HUES48 (cell line): ENCODE measurements at regions not wholly inside any gene's neighbourhood (a gene's known extent, or its start where the extent isn't known, plus 50 kb on each side); places are given as distances from the start of the nearest gene placed in this dataset.
"Not testable (repeated sequence)": the region's sequence is repeated elsewhere in the genome, so short reads cannot be mapped to it uniquely, and the experiment has no call there.

ENCODE experiments used
- H3K27ac ChIP-seq: one replicate; pipeline ENCODE4 v1.7.0; 2013; ENCODE audit warnings: low read depth, low read length, inconsistent platforms
- H3K27me3 ChIP-seq: 2 replicates; pipeline ENCODE4 v1.6.1; 2013; ENCODE audit warnings: mild to moderate bottlenecking, low read length; ENCODE audit not compliant: control insufficient read depth, insufficient read depth
- H3K36me3 ChIP-seq: 2 replicates; pipeline ENCODE4 v1.6.1; 2013; ENCODE audit warnings: low read length; ENCODE audit not compliant: control insufficient read depth, insufficient read depth
- H3K4me1 ChIP-seq: 2 replicates; pipeline ENCODE4 v1.6.1; 2013; ENCODE audit warnings: mild to moderate bottlenecking, low read length; ENCODE audit not compliant: control insufficient read depth, insufficient read depth
- H3K4me3 ChIP-seq: 2 replicates; pipeline ENCODE4 v1.5.1; 2013; ENCODE audit warnings: mild to moderate bottlenecking, low read depth, low read length
- H3K9ac ChIP-seq: 2 replicates; pipeline ENCODE4 v1.6.1; 2013; ENCODE audit warnings: mild to moderate bottlenecking, low read depth, low read length, moderate library complexity
- H3K9me3 ChIP-seq: 2 replicates; pipeline ENCODE4 v1.6.1; 2013; ENCODE audit warnings: low read length; ENCODE audit not compliant: control insufficient read depth, insufficient read depth

DNA sequence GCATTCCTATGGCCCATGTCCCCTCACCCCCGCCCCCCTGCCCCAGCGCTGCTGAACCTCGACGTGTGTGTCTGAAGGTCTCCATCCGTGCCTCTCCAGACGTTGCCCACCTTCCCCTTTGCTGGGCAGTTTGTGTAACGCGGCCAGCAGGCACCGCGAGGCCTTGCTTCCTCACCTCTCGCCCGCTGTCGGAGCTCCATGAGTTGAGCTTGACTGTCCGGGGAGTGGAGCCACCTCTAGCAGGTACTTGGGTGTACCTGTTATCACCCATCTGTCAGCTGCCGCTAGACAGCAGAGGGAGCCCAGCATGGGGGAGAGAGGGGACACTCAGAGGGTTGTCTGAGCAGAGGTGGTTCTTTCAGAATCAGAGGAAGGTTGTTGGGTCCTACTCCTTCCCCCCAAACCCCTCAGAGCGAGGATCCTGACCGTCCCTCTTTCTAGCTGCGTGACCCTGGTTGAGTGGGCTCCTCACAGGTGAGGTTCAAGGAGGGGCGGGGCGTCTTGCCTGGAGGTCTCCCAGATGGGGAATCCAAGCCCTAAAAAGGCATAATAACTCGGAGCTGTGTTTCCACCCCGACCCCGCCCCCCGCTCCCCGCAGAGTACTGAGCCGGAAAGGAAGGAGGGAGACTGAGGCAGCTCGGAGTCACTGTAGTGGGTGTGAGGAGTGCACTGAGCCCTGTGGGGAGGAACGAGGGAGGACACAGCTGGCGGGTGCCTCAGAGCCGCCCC is 184.7 kb downstream of the C9orf50 start:
- no peaks in the 10 kb centered on the region for H3K36me3 ChIP-seq
- H3K9me3 ChIP-seq = no peaks in the 10 kb centered on the region; the same call in 1 of the 2 replicates
- H3K27ac ChIP-seq = no peak overlapping the region
- H3K27me3 ChIP-seq = peaks cover 69% of the 10 kb centered on the region
- H3K9ac ChIP-seq = no peak overlapping the region
- H3K4me1 ChIP-seq = peaks cover 9% of the 10 kb centered on the region; the same call in 1 of the 2 replicates
- peak overlapping the region; percentile 59 for H3K4me3 ChIP-seq

DNA sequence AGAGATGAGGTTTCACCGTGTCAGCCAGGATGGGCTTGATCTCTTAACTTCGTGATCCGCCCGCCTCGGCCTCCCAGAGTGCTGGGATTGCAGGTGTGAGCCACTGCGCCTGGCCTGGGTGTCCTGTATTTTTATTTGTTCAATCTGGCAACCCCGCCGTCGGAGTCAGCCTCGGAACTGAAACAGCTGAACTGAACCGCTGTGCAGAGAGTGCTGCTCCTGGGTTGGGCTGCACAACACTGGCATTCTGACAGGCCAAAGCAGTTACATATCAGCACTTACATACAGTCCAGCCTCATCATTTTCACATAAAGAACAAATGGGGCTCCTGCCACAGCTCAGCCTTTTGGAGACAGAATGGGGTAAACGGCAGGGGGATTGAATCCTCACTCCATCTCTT is 185.6 kb downstream of the C9orf50 start:
- Histone ChIP-seq H3K36me3 (no peaks in the 10 kb centered on the region), H3K27ac (no peak overlapping the region), H3K4me3 (no peak overlapping the region), H3K9ac (no peak overlapping the region), H3K27me3 (peaks cover 66% of the 10 kb centered on the region), H3K9me3 (no peaks in the 10 kb centered on the region; the same call in 1 of the 2 replicates), H3K4me1 (peaks cover 9% of the 10 kb centered on the region; the same call in 1 of the 2 replicates)

DNA sequence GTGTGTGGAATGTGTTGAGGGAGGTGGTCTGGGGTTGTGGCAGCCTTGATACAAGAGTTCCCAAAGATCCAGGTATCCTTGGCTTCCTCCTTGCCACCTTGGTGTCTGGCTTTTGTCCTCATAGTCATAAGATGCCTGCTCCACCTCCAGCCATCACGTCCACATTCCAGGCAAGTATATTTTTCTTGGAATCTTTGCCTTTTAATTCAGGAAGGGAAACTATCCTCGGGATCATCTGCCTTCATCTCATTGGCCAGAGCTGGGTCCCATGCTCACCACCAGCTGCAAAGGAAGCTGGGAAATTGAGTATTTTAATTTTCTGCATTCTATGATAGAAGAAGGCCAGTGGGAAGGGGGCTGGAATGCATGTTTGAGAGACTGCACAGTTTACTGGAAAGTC is 186.7 kb downstream of the C9orf50 start:
- H3K36me3 ChIP-seq = no peaks in the 10 kb centered on the region
- peaks cover 13% of the 10 kb centered on the region; the same call in 1 of the 2 replicates for H3K4me1 ChIP-seq
- H3K9ac ChIP-seq = no peak overlapping the region
- H3K27me3 ChIP-seq = peaks cover 57% of the 10 kb centered on the region
- no peaks in the 10 kb centered on the region for H3K9me3 ChIP-seq
- no peak overlapping the region for H3K4me3 ChIP-seq
- H3K27ac ChIP-seq = no peak overlapping the region

DNA sequence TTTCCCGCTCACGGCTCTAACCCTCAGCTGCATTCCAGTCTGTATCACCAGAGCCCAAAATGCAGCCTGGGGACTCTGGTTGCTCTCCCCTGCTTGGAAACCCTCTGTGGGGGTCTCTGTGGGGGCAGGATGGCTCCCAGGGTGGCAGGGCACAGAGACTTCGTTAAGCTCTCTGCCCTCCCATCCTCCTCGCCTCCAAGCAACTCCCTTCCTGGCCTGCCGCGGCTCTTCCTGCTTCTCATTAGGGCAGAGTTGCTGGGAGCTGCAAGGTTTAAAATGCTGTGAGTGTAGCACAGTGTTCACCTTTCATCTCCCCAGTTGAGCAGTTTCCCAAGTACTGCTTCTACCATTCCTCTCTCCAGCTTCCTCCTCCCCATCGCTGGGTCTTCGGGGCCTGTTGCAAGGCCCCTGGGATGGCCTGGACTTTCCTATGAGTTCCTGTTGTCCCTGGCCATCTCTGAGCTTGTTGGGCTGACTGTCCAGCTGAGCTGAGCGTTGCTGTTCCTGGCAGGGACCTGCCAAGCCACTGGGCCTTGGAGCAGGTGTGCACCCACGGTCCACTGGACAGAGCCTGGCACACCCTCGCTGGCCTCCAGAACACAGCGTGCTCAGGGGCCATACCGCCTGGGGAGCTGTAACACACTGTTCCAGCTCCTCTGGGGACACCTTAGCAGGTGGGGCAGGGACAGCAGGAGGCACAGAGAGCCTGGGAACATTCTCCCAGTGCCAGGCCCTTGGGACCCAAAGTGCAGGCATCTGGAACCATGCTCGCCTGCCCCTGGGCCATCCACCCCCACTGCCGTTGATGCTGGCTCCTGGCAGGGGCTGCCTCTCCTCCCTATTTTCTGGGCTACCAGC is 188.4 kb downstream of the C9orf50 start:
- no peak overlapping the region for H3K9ac ChIP-seq
- H3K4me1 ChIP-seq = peaks cover 15% of the 10 kb centered on the region; the same call in 1 of the 2 replicates
- H3K4me3 ChIP-seq = no peak overlapping the region
- H3K27me3 ChIP-seq = peaks cover 40% of the 10 kb centered on the region
- H3K36me3 ChIP-seq = no peaks in the 10 kb centered on the region
- H3K9me3 ChIP-seq = no peaks in the 10 kb centered on the region
- no peak overlapping the region for H3K27ac ChIP-seq

DNA sequence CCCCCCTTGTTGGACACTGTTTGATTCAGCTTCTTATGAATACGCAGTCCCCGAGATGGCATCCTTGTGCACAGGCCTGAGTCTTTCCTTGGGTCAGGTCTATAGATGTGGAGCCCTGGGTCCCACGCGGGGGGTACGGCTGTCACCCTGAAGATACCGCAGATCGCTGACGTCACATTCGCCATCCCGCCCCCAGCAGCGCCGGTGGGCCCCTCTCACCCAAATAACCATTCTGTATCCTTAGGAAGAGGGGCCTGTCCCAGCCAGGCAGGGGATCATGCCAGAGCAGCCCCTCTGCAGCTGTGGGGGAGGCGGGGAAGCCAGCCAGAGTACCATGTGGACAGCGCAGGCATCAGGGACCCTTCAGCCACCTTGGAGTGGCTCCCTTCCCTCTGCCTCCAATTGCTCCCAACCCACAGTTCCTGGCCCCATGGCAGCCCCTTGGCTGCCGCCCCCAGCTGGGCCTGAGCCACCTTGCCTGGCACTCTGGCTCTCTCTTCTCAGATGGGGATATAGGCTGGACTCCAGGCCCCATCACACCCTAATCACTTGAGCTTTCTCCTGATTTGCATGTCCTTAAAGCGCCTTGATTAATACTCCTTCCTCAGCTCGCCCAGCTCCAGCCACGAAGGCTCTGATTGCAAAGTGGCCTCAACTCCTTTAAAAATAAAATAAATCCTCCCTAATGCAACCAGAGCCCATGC is 189.8 kb downstream of the C9orf50 start:
- H3K27ac ChIP-seq = no peak overlapping the region
- H3K4me3 ChIP-seq = no peak overlapping the region
- peaks cover 7% of the 10 kb centered on the region; the same call in 1 of the 2 replicates for H3K4me1 ChIP-seq
- H3K9ac ChIP-seq = no peak overlapping the region
- no peaks in the 10 kb centered on the region for H3K9me3 ChIP-seq
- H3K27me3 ChIP-seq = peaks cover 26% of the 10 kb centered on the region
- H3K36me3 ChIP-seq = no peaks in the 10 kb centered on the region

DNA sequence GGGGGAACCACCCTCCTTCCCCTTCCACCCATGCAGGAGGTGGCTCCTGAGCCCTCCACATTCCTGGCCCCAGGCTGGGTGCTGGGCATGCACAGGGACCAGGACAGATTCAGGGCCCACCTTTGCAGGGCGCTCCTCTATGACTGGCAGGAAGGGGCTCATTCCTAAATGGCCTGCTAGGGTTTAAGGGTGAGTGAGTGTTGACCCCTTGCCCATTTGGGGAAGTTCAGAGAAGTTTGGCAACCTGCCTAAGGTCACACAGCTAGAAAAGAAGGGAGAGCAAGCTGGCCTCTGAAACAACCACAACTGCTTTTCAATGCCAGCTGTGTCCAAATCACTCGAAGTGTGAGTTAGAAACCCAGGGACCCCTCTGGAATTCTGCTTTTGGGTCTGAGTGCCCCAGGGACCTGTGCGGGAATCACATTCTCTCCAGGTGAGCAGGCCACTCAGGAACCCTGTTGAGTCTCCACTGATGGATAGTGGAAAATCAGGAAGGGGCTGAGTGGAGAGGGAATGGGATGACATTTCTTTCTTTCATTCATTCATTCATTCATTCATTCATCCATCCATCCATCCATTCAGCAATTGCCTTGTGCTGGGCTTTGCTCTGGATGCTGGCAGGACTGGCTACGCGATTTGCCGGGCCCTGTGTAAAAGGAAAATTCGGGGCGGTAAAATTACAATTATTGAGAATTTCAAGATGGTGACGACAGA is 191.9 kb downstream of the C9orf50 start:
- no peak overlapping the region for H3K27ac ChIP-seq
- H3K4me3 ChIP-seq = no peak overlapping the region
- H3K9me3 ChIP-seq = no peaks in the 10 kb centered on the region
- H3K4me1 ChIP-seq = 0 out of 2 replicates have a peak, but pooled peaks cover 6% of the 10 kb centered on the region
- no peaks in the 10 kb centered on the region for H3K36me3 ChIP-seq
- peaks cover 7% of the 10 kb centered on the region; the same call in 1 of the 2 replicates for H3K27me3 ChIP-seq
- H3K9ac ChIP-seq = no peak overlapping the region

DNA sequence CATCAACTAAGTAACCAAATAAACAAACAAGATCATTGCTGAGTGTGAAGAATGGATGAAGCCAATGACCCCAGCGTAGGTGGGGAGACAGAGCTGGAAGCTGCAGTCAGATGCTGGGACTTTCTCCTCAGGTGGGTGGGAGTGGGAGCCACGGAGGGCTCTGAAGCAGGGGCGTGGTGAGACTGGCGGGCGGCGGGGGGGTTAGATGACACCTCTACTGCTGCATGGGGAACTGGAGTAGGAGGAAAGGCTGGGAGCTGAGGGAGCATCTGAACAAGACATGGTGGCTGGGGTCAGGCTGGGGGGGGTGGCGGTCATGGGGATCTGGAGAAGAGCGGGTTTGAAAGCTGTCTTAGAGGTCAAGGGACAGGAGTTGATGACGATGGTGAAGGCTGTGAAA is 193.8 kb downstream of the C9orf50 start:
- Histone ChIP-seq H3K4me1 (0 out of 2 replicates have a peak, but pooled peaks cover 6% of the 10 kb centered on the region), H3K27me3 (0 out of 2 replicates have a peak, but pooled peaks cover 4% of the 10 kb centered on the region), H3K9me3 (no peaks in the 10 kb centered on the region), H3K9ac (no peak overlapping the region), H3K4me3 (no peak overlapping the region), H3K27ac (no peak overlapping the region), H3K36me3 (no peaks in the 10 kb centered on the region)

DNA sequence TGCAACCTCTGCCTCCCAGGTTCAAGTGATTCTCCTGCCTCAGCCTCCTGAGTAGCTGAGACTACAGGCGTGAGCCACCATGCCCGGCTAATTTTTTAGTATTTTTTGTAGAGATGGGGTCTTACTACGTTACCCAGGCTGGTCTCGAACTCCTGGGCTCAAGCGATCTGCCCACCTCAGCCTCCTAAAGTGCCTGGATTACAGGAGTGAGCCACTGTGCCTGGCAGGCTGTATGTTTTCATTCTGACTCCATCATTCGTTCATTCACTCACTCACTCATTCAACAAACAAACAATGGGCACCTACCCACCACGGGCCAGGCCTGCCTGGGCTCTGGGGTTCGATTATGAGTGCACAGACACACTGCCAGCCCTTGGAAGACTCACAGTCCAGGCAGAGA is 197.1 kb downstream of the C9orf50 start:
- not testable (repeated sequence) for H3K9me3 ChIP-seq, H3K4me1 ChIP-seq, H3K27ac ChIP-seq, H3K4me3 ChIP-seq, H3K27me3 ChIP-seq, H3K9ac ChIP-seq, H3K36me3 ChIP-seq

DNA sequence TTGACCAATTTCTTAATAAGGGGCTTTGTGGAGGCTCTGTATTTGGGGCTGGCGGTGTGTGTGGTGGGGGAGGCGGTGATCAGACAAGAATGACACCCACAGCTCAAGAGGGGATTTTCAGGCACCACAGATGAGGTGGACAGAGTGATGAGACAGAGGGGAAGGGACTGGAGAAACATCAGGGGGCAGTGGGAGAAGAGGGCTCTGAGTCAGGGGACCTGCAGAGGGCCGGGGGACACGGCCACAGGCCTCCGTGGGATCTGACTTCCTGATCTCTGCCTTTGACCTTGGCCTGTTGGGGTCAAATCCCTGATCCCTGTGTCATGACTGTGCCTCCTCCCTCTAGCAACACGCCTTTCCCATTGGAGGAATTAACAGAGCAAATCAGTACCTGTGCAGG is 197.7 kb downstream of the C9orf50 start:
- Histone ChIP-seq H3K9me3 (no peaks in the 10 kb centered on the region), H3K36me3 (no peaks in the 10 kb centered on the region), H3K27me3 (no peaks in the 10 kb centered on the region), H3K4me3 (no peak overlapping the region), H3K9ac (no peak overlapping the region), H3K4me1 (no peaks in the 10 kb centered on the region), H3K27ac (no peak overlapping the region)

DNA sequence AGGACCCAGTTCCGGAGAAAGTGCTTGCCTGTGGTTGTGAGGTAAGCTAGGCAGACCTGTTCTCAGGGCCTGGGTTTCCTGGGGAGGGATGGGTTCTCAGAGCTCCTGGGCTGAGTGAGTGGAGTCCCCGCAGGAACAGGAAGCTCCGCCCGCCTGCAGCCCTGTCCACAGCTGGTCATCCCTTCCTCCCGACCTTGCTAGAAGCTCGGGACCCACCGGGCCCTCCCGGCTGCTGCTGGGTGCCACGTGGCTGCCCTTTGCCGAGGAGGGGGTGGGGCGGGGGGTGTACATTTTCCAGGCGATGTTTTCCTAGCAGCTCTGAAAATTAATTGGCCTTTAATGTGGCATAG is 198.1 kb downstream of the C9orf50 start:
- no peak overlapping the region for H3K4me3 ChIP-seq
- H3K27me3 ChIP-seq = no peaks in the 10 kb centered on the region
- no peaks in the 10 kb centered on the region for H3K9me3 ChIP-seq
- H3K36me3 ChIP-seq = no peaks in the 10 kb centered on the region
- no peaks in the 10 kb centered on the region for H3K4me1 ChIP-seq
- H3K27ac ChIP-seq = no peak overlapping the region
- no peak overlapping the region for H3K9ac ChIP-seq
